MM.1S (cell line): ENCODE measurements at regions not wholly inside any gene's neighbourhood (a gene's known extent, or its start where the extent isn't known, plus 50 kb on each side); places are given as distances from the start of the nearest gene placed in this dataset.

Experiments
- EZH2 ChIP-seq: fragments of 300-600 bp; sonication (generic); optimal IDR thresholded peaks from 2 replicates; pipeline ENCODE3; 2017; ENCODE audit warnings: low read depth, mild to moderate bottlenecking, antibody characterized with exemption, low read length, mixed read lengths
- EZH2phosphoT487 ChIP-seq: fragments of 300-600 bp; sonication (generic); IDR thresholded peaks from 2 replicates; pipeline ENCODE4 v1.6.1; 2018; ENCODE audit warnings: antibody characterized with exemption, low read length
- TF ChIP-seq, protein P1 (sequence below): fragments of 300-600 bp; sonication (generic); IDR thresholded peaks from 2 replicates; pipeline ENCODE4 v1.5.1; 2016; ENCODE audit warnings: antibody characterized with exemption, low read length, mixed read lengths

DNA sequence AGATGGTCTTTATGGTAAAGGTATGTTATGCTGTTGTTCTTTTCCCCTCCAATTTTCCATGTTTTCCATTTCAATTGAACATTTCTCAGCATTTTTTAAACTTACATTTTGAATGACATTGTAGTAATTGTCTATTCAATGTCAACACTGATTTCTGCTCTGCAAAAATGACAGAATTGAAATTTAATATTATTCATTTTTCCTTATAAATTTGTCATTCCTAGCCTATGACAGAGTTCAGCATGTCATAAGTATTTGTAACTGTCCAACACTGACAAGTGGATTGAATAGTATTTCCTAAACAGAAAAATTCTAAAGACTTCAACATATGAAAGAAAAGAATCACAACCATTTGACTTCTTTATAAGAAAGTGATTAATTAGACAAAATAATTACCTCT is 1478.3 kb upstream of the CDH6 start:
- TF ChIP-seq, protein P1, sequence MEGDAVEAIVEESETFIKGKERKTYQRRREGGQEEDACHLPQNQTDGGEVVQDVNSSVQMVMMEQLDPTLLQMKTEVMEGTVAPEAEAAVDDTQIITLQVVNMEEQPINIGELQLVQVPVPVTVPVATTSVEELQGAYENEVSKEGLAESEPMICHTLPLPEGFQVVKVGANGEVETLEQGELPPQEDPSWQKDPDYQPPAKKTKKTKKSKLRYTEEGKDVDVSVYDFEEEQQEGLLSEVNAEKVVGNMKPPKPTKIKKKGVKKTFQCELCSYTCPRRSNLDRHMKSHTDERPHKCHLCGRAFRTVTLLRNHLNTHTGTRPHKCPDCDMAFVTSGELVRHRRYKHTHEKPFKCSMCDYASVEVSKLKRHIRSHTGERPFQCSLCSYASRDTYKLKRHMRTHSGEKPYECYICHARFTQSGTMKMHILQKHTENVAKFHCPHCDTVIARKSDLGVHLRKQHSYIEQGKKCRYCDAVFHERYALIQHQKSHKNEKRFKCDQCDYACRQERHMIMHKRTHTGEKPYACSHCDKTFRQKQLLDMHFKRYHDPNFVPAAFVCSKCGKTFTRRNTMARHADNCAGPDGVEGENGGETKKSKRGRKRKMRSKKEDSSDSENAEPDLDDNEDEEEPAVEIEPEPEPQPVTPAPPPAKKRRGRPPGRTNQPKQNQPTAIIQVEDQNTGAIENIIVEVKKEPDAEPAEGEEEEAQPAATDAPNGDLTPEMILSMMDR: no peak
- TF ChIP-seq EZH2: no peak
- TF ChIP-seq EZH2phosphoT487: no peak
